ENCODE measurements at regions not wholly inside any gene's neighbourhood (a gene's known extent, or its start where the extent isn't known, plus 50 kb on each side); places are given as distances from the start of the nearest gene placed in this dataset.

GRCh38 chr7:125396466-125397151 lies 467.0 kb upstream of the POT1 start:
- TF ChIP-seq CTCF (IDR thresholded peaks at IDR 0.05; ENCODE audit: low read length) (no peak), EZH2 (IDR thresholded peaks at IDR 0.05; ENCODE audit: borderline replicate concordance, low read length) (no peak)

All from OCI-LY1 (cell line).